SK-N-SH (cell line): ENCODE measurements at regions not wholly inside any gene's neighbourhood (a gene's known extent, or its start where the extent isn't known, plus 50 kb on each side); places are given as distances from the start of the nearest gene placed in this dataset.

Experiments
- CTCF ChIA-PET: fragments of 300-600, 350-600 bp; formaldehyde crosslinking; extraction: SDS; loops from one replicate; lab custom pipeline; 2021; lab: Yijun Ruan, JAX
- POLR2A ChIA-PET: fragments of 350-600 bp; sonication (Branson Sonifier 250); formaldehyde crosslinking; extraction: SDS; loops from one replicate; lab custom pipeline; 2020; ENCODE audit warnings: antibody characterized with exemption, inconsistent platforms; lab: Yijun Ruan, JAX
- DNase-seq: peaks from one replicate; pipeline ENCODE4 v3.0.0; 2012
- H2AFZ ChIP-seq: fragments of 200-600 bp; sonication (generic); 2 replicates; pipeline ENCODE4 v1.8.1; 2016; ENCODE audit warnings: antibody characterized with exemption, mild to moderate bottlenecking, low read depth
- H3F3A ChIP-seq: fragments of 200-600 bp; sonication (generic); replicated peaks from 2 replicates; pipeline ENCODE3; 2016; ENCODE audit warnings: antibody characterized with exemption, mild to moderate bottlenecking; ENCODE audit not compliant: insufficient read depth
- H3K27ac ChIP-seq, 2 experiments: fragments of 200-500 bp in 1 of 2; fragments of 200-600 bp in 1 of 2; sonication (Bioruptor generic) in 1 of 2; sonication (generic), shearing (Covaris generic) in 1 of 2; 2 replicates each; pipeline versions ENCODE4 v1.5.1 to v1.6.1; 2014 to 2016; ENCODE audit warnings: low read depth in 2 of 2, inconsistent platforms in 1 of 2, low read length in 1 of 2, mild to moderate bottlenecking in 1 of 2, mixed read lengths in 1 of 2
- H3K27me3 ChIP-seq: fragments of 200-600 bp; sonication (generic), shearing (Covaris generic); 2 replicates; pipeline ENCODE4 v1.6.1; 2016; ENCODE audit warnings: mixed run types; ENCODE audit not compliant: insufficient read depth
- H3K36me3 ChIP-seq, 2 experiments: fragments of 200-500 bp in 1 of 2; fragments of 200-600 bp in 1 of 2; sonication (Bioruptor generic) in 1 of 2; sonication (generic) in 1 of 2; replicated peaks in 1 of 2; 2 replicates each; pipeline versions ENCODE3 to v1.5.1; 2014 to 2016; ENCODE audit warnings: low read length in 1 of 2, mild to moderate bottlenecking in 1 of 2; ENCODE audit not compliant: insufficient read depth in 2 of 2, control insufficient read depth in 1 of 2
- H3K4me1 ChIP-seq, 2 experiments: fragments of 200-500 bp in 1 of 2; fragments of 200-600 bp in 1 of 2; sonication (Bioruptor generic) in 1 of 2; sonication (generic), shearing (Covaris generic) in 1 of 2; 2 replicates each; pipeline versions ENCODE4 v1.5.1 to v1.6.1; 2014 to 2016; ENCODE audit warnings: low read depth in 1 of 2, low read length in 1 of 2, mixed run types in 1 of 2; ENCODE audit not compliant: insufficient read depth in 2 of 2, control insufficient read depth in 1 of 2
- H3K4me2 ChIP-seq: fragments of 200-600 bp; sonication (generic), shearing (Covaris generic); 2 replicates; pipeline ENCODE4 v1.6.1; 2017; ENCODE audit warnings: mixed run types
- H3K4me3 ChIP-seq, 2 experiments: fragments of 200-500 bp in 1 of 2; fragments of 200-600 bp in 1 of 2; sonication (Bioruptor generic) in 1 of 2; sonication (generic), shearing (Covaris generic) in 1 of 2; 2 replicates each; pipeline versions ENCODE4 v1.5.1 to v1.8.1; 2014 to 2016; ENCODE audit warnings: low read depth in 2 of 2, inconsistent platforms in 1 of 2, low read length in 1 of 2, mild to moderate bottlenecking in 1 of 2, mixed read lengths in 1 of 2, moderate library complexity in 1 of 2
- H3K79me2 ChIP-seq: fragments of 200-600 bp; sonication (generic); 2 replicates; pipeline ENCODE4 v1.8.1; 2017; ENCODE audit warnings: mild to moderate bottlenecking; ENCODE audit not compliant: insufficient read depth
- H3K9ac ChIP-seq: fragments of 200-600 bp; sonication (generic); 2 replicates; pipeline ENCODE4 v1.6.1; 2017; ENCODE audit warnings: mixed run types
- H3K9me2 ChIP-seq: fragments of 200-600 bp; sonication (generic); 2 replicates; pipeline ENCODE4 v1.6.1; 2017; ENCODE audit warnings: mixed run types
- H3K9me3 ChIP-seq: fragments of 200-600 bp; sonication (generic); 2 replicates; pipeline ENCODE4 v1.6.1; 2017; ENCODE audit warnings: mixed run types, mild to moderate bottlenecking, moderate library complexity
- H4K20me1 ChIP-seq: fragments of 200-600 bp; sonication (generic); 2 replicates; pipeline ENCODE4 v1.6.1; 2017; ENCODE audit warnings: mild to moderate bottlenecking, mixed run types; ENCODE audit not compliant: insufficient read depth
- ELF1 ChIP-seq: IDR thresholded peaks from 2 replicates; pipeline ENCODE4 v1.4.0; 2012
- EZH2phosphoT487 ChIP-seq: fragments of 200-600 bp; sonication (generic); IDR thresholded peaks from 2 replicates; pipeline ENCODE4 v1.6.1; 2017; ENCODE audit warnings: low read depth, mixed run types, mild to moderate bottlenecking, antibody characterized with exemption, moderate library complexity, borderline replicate concordance
- FOXM1 ChIP-seq: IDR thresholded peaks from 2 replicates; pipeline ENCODE4 v1.4.0; 2012; ENCODE audit warnings: low read depth, mild to moderate bottlenecking
- GABPA ChIP-seq: IDR thresholded peaks from 2 replicates; pipeline ENCODE4 v1.4.0; 2012; ENCODE audit warnings: low read depth, mild to moderate bottlenecking
- GATA2 ChIP-seq: sonication (generic); formaldehyde crosslinking; IDR thresholded peaks from 2 replicates; pipeline ENCODE4 v1.5.0; 2020; ENCODE audit warnings: mild to moderate bottlenecking, missing genetic modification reagents
- JUND ChIP-seq: IDR thresholded peaks from 2 replicates; pipeline ENCODE4 v1.4.0; 2012
- MEF2A ChIP-seq: IDR thresholded peaks from 2 replicates; pipeline ENCODE4 v1.4.0; 2012; ENCODE audit warnings: low read depth, borderline replicate concordance
- MXI1 ChIP-seq: IDR thresholded peaks from 2 replicates; pipeline ENCODE4 v1.6.1; 2012; ENCODE audit warnings: mild to moderate bottlenecking, low read depth, low read length, improper control_type of control experiment
- NFIC ChIP-seq: IDR thresholded peaks from 2 replicates; pipeline ENCODE4 v1.4.0; 2012; ENCODE audit warnings: borderline replicate concordance
- NRF1 ChIP-seq: IDR thresholded peaks from 2 replicates; pipeline ENCODE4 v1.6.1; 2012; ENCODE audit warnings: low read depth, mild to moderate bottlenecking, low read length
- POLR2AphosphoS5 ChIP-seq: IDR thresholded peaks from 2 replicates; pipeline ENCODE4 v1.6.1; 2012; ENCODE audit warnings: low read depth, low read length
- RAD21 ChIP-seq: IDR thresholded peaks from 2 replicates; pipeline ENCODE4 v1.6.1; 2012; ENCODE audit warnings: mild to moderate bottlenecking, low read length
- RFX5 ChIP-seq: IDR thresholded peaks from 2 replicates; pipeline ENCODE4 v1.6.1; 2012; ENCODE audit warnings: mild to moderate bottlenecking, improper control_type of control experiment, low read length
- RXRA ChIP-seq: IDR thresholded peaks from 2 replicates; pipeline ENCODE4 v1.4.0; 2012; ENCODE audit warnings: low read depth, mild to moderate bottlenecking, borderline replicate concordance
- SMC3 ChIP-seq: IDR thresholded peaks from 2 replicates; pipeline ENCODE4 v1.6.1; 2012; ENCODE audit warnings: low read depth, low read length, improper control_type of control experiment
- TCF12 ChIP-seq: IDR thresholded peaks from 2 replicates; pipeline ENCODE4 v1.4.0; 2012
- TEAD4 ChIP-seq: IDR thresholded peaks from 2 replicates; pipeline ENCODE4 v1.4.0; 2012; ENCODE audit warnings: mild to moderate bottlenecking, borderline replicate concordance; ENCODE audit not compliant: insufficient read depth
- YY1 ChIP-seq: IDR thresholded peaks from 2 replicates; pipeline ENCODE4 v1.4.0; 2012; ENCODE audit warnings: low read depth, mild to moderate bottlenecking
- WGBS: methylation state at CpG from one replicate; pipeline ENCODE4 v1.1.6; 2017; ENCODE audit warnings: low lambda C conversion rate; 5-methylcytosine and 5-hydroxymethylcytosine counted together
- TF ChIP-seq, protein P1 (sequence below): fragments of 150-350 bp; IDR thresholded peaks from 2 replicates; pipeline ENCODE4 v1.6.1; 2017; ENCODE audit warnings: antibody characterized with exemption, low read length, low read depth, borderline replicate concordance
- TF ChIP-seq, protein P2 (sequence below): IDR thresholded peaks from 2 replicates; pipeline ENCODE4; 2012
- TF ChIP-seq, protein P3 (sequence below): fragments of 200-600 bp; sonication (generic); IDR thresholded peaks from 2 replicates; pipeline ENCODE4 v1.6.1; 2017; ENCODE audit warnings: antibody characterized with exemption, mild to moderate bottlenecking, moderate library complexity

DNA sequence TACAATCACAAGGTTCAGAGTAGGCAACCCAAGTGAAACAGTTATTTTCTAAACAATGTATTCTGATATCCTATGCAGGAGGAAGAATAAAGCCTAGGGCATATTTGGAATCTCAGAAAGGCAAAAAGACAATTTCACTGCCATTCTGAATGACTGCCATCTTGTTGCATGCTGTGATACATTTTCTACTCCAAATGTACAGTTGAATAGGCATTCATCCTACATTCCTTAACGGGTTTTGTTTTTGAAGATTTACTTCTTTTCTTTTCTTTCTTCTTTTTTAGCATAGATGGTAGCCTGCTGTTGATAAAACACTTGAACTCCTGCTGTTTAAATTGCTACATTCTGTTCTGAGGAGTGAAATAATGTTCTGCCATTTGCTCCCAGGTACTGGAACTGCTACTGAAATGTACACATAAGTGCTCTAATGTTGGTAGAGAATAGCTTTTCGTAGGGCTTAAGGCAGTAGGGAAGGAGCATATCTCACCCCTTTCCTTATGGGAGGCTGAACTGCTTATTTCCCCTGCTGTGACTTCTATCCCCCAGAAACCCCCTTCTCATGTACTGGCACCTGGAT, 506.8 kb downstream of the DNAJB9 start:
- Histone ChIP-seq H3K4me1 (no peaks in the 10 kb centered on the region), H3K27ac (no peak overlapping the region), H3K36me3 (no peaks in the 10 kb centered on the region), H3K79me2 (no peaks in the 10 kb centered on the region), H3K27me3 (no peaks in the 10 kb centered on the region), H2AFZ (no peak overlapping the region), H3F3A (no peaks in the 10 kb centered on the region), H4K20me1 (no peaks in the 10 kb centered on the region), H3K4me2 (no peak overlapping the region), H3K9me2 (0 out of 2 replicates have a peak, but pooled peaks cover 5% of the 10 kb centered on the region), H3K4me3 (no peak overlapping the region), H3K9ac (no peak overlapping the region), H3K9me3 (peaks cover 17% of the 10 kb centered on the region)
- ChIA-PET CTCF (interaction anchor here (1.2 kb wide), 1 partner anchor 16 kb away, joined by 3 read pairs; no protein-coding TSS in a partner anchor), POLR2A (no interaction called here)
- no peak for TF ChIP-seq ELF1
- no peak for TF ChIP-seq FOXM1
- TF ChIP-seq NFIC = no peak
- no peak for TF ChIP-seq SMC3
- no peak for TF ChIP-seq MXI1
- TF ChIP-seq RAD21 = no peak
- no peak for TF ChIP-seq MEF2A
- no peak for TF ChIP-seq TEAD4
- TF ChIP-seq JUND = no peak
- no peak for DNase-seq
- WGBS = 12% methylated on average over 2 of the region's 2 CpGs

DNA sequence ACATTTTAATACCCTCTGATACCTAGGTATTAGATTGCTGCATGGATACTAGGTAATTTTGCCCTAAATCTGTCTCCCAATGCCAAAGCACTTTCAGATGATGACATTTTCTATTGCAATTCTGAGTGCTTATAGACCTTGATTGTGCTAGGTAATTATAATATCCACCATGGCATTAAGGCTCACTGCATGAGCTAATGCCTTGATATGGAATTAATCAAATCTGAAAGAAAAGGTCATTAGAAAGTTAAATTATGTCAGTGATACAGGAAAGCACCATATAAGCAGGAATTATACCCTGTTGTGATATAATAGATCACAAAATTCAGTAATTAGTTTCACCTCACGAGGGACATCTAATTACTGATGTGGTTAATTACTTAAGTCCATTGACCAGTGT, 521.4 kb downstream of the DNAJB9 start:
- no peaks in the 10 kb centered on the region for H4K20me1 ChIP-seq
- H3K27ac ChIP-seq = no peak overlapping the region
- WGBS = 3% methylated on average over 1 of the region's 1 CpG
- H3K79me2 ChIP-seq = no peaks in the 10 kb centered on the region
- H3F3A ChIP-seq = no peaks in the 10 kb centered on the region
- peaks cover 11% of the 10 kb centered on the region; the same call in 1 of the 2 replicates for H3K9me3 ChIP-seq
- no peaks in the 10 kb centered on the region for H3K4me1 ChIP-seq
- H2AFZ ChIP-seq = no peak overlapping the region
- H3K36me3 ChIP-seq = no peaks in the 10 kb centered on the region
- H3K4me3 ChIP-seq = no peak overlapping the region
- POLR2A ChIA-PET = no interaction called here
- DNase-seq = no peak
- TF ChIP-seq, protein P1, sequence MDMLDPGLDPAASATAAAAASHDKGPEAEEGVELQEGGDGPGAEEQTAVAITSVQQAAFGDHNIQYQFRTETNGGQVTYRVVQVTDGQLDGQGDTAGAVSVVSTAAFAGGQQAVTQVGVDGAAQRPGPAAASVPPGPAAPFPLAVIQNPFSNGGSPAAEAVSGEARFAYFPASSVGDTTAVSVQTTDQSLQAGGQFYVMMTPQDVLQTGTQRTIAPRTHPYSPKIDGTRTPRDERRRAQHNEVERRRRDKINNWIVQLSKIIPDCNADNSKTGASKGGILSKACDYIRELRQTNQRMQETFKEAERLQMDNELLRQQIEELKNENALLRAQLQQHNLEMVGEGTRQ = no peak
- no peak for TF ChIP-seq SMC3
- TF ChIP-seq RXRA = no peak
- no peak for TF ChIP-seq TEAD4
- no peak for TF ChIP-seq GABPA
- TF ChIP-seq RFX5 = no peak
- TF ChIP-seq POLR2AphosphoS5 = no peak
- no peak for TF ChIP-seq JUND
- no peak for TF ChIP-seq TCF12
- TF ChIP-seq MXI1 = no peak
- TF ChIP-seq, protein P2, sequence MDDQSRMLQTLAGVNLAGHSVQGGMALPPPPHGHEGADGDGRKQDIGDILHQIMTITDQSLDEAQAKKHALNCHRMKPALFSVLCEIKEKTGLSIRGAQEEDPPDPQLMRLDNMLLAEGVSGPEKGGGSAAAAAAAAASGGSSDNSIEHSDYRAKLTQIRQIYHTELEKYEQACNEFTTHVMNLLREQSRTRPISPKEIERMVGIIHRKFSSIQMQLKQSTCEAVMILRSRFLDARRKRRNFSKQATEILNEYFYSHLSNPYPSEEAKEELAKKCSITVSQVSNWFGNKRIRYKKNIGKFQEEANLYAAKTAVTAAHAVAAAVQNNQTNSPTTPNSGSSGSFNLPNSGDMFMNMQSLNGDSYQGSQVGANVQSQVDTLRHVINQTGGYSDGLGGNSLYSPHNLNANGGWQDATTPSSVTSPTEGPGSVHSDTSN = no peak
- TF ChIP-seq YY1 = no peak
- TF ChIP-seq EZH2phosphoT487 = no peak
- TF ChIP-seq GATA2 = no peak
- TF ChIP-seq, protein P3, sequence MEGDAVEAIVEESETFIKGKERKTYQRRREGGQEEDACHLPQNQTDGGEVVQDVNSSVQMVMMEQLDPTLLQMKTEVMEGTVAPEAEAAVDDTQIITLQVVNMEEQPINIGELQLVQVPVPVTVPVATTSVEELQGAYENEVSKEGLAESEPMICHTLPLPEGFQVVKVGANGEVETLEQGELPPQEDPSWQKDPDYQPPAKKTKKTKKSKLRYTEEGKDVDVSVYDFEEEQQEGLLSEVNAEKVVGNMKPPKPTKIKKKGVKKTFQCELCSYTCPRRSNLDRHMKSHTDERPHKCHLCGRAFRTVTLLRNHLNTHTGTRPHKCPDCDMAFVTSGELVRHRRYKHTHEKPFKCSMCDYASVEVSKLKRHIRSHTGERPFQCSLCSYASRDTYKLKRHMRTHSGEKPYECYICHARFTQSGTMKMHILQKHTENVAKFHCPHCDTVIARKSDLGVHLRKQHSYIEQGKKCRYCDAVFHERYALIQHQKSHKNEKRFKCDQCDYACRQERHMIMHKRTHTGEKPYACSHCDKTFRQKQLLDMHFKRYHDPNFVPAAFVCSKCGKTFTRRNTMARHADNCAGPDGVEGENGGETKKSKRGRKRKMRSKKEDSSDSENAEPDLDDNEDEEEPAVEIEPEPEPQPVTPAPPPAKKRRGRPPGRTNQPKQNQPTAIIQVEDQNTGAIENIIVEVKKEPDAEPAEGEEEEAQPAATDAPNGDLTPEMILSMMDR = no peak
- no peak for TF ChIP-seq NRF1
- 0 out of 2 replicates have a peak, but pooled peaks cover 4% of the 10 kb centered on the region for H3K9me2 ChIP-seq
- no peaks in the 10 kb centered on the region for H3K27me3 ChIP-seq
- H3K9ac ChIP-seq = no peak overlapping the region
- no peak overlapping the region for H3K4me2 ChIP-seq
- CTCF ChIA-PET = interaction anchor here (1.3 to 1.4 kb wide), 2 partner anchors 9 to 21 kb away, joined by 3 read pairs; no protein-coding TSS in a partner anchor
